ENCODE measurements at regions not wholly inside any gene's neighbourhood (a gene's known extent, or its start where the extent isn't known, plus 50 kb on each side); places are given as distances from the start of the nearest gene placed in this dataset.

DNA sequence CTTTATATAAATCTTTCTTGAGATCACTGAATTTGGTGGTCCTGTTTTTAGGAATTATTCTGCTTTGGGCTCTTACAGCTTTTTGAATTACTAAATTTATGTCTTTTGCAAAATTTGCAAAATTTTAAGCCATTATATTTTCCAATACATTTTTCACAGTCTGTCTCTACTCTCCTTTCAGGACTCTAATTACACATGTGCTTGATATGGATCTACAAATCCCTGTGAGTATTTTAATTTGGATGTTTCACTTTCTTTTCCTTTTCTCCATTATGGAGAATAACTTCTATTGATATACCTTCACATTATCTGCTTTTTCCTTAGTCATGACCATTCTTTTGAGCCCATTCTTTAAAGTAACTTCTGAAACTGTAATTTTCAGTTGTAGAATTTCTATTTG, 315.4 kb downstream of the DCAF12L2 start:
- TF ChIP-seq SPI1 (IDR thresholded peaks at IDR 0.05; ENCODE audit: low read depth, low read length) (no peak), TAF1 (IDR thresholded peaks at IDR 0.05; ENCODE audit: low read depth, low read length) (no peak), POLR2A (IDR thresholded peaks at IDR 0.05; ENCODE audit: low read depth, low read length) (no peak), POLR2AphosphoS5 (IDR thresholded peaks at IDR 0.05; ENCODE audit: low read depth, low read length) (no peak)
